Endothelial cell of umbilical vein (primary cell): ENCODE measurements at regions not wholly inside any gene's neighbourhood (a gene's known extent, or its start where the extent isn't known, plus 50 kb on each side); places are given as distances from the start of the nearest gene placed in this dataset.

ENCODE experiments used
- FOS ChIP-seq: IDR thresholded peaks from 2 replicates; pipeline ENCODE4 v1.6.1; 2011; ENCODE audit warnings: mild to moderate bottlenecking, low read length, moderate library complexity, borderline replicate concordance; ENCODE audit not compliant: insufficient read depth
- POLR2A ChIP-seq: IDR thresholded peaks from 2 replicates; pipeline ENCODE4 v1.6.1; 2012; ENCODE audit warnings: low read depth, mild to moderate bottlenecking, control low read depth, low read length
- POLR2AphosphoS5 ChIP-seq: IDR thresholded peaks from 2 replicates; pipeline ENCODE4 v1.6.1; 2012; ENCODE audit warnings: low read depth, mild to moderate bottlenecking, control low read depth, low read length, moderate library complexity; ENCODE audit not compliant: insufficient read depth

- TF ChIP-seq POLR2AphosphoS5 (no peak), POLR2A (no peak), FOS (no peak)
Measured at GRCh38 chrX:150087612-150088011, 149.3 kb upstream of the EOLA2 start.
